Activated naive CD8-positive, alpha-beta T cell treated with anti-CD3 and anti-CD28 coated beads, Interleukin-2, amount 10 ng/mL, durations not matched to agents 7 days and 5 days (primary cell): ENCODE measurements at regions not wholly inside any gene's neighbourhood (a gene's known extent, or its start where the extent isn't known, plus 50 kb on each side); places are given as distances from the start of the nearest gene placed in this dataset.

ENCODE experiments used
- ATAC-seq: fragments of 150-1000 bp; cut with Tn5 transposase; one replicate; pipeline ENCODE4 v1.10.0; 2021; ENCODE audit warnings: low read depth, moderate library complexity
- POLR2A ChIA-PET: fragments of 350-600 bp; sonication (Branson Sonifier 250); formaldehyde crosslinking; loops from one replicate; lab custom pipeline; 2021; ENCODE audit warnings: antibody characterized with exemption; lab: Charles Lee
- DNase-seq: peaks from one replicate; pipeline ENCODE4 v3.0.0; 2021
- H3K27ac Mint-ChIP-seq: one replicate; pipeline ENCODE4 v1.8.0; 2022; ENCODE audit warnings: mild to moderate bottlenecking, mixed read lengths
- H3K27me3 Mint-ChIP-seq: one replicate; pipeline ENCODE4 v1.8.0; 2022; ENCODE audit warnings: mild to moderate bottlenecking, moderate library complexity, mixed read lengths
- H3K36me3 Mint-ChIP-seq: one replicate; pipeline ENCODE4 v1.8.0; 2021; ENCODE audit warnings: mild to moderate bottlenecking, mixed read lengths
- H3K4me1 Mint-ChIP-seq: one replicate; pipeline ENCODE4 v1.8.0; 2021; ENCODE audit warnings: mixed read lengths
- H3K4me3 Mint-ChIP-seq: one replicate; pipeline ENCODE4 v1.8.0; 2022; ENCODE audit warnings: mild to moderate bottlenecking, moderate library complexity, mixed read lengths
- H3K9me3 Mint-ChIP-seq: one replicate; pipeline ENCODE4 v1.8.0; 2021; ENCODE audit warnings: mixed read lengths

GRCh38 chr6:87949194-87949593 is 98.4 kb upstream of the SPACA1 start:
- ATAC-seq, result no peak
- POLR2A ChIA-PET, result no interaction called here
- H3K4me3 Mint-ChIP-seq, result no peak overlapping the region

GRCh38 chr6:87946669-87947068 is 101.0 kb upstream of the SPACA1 start:
- DNase-seq (no peak), ATAC-seq (no peak)
- no peaks in the 10 kb centered on the region for H3K36me3 Mint-ChIP-seq
- H3K4me1 Mint-ChIP-seq, result no peaks in the 10 kb centered on the region
- POLR2A ChIA-PET, result no interaction called here
- no peak overlapping the region for H3K4me3 Mint-ChIP-seq
- H3K27me3 Mint-ChIP-seq, result peaks cover 20% of the 10 kb centered on the region
- H3K9me3 Mint-ChIP-seq, result no peaks in the 10 kb centered on the region
- H3K27ac Mint-ChIP-seq, result no peak overlapping the region

More at GRCh38 chr6:87949194-87949593, 98.4 kb upstream of the SPACA1 start:
- no peaks in the 10 kb centered on the region for H3K4me1 Mint-ChIP-seq
- H3K9me3 Mint-ChIP-seq, result no peaks in the 10 kb centered on the region
- no peak for DNase-seq
- no peak overlapping the region for H3K27ac Mint-ChIP-seq
- H3K36me3 Mint-ChIP-seq, result no peaks in the 10 kb centered on the region
- peaks cover 9% of the 10 kb centered on the region for H3K27me3 Mint-ChIP-seq

- H3K9me3 Mint-ChIP-seq, result no peaks in the 10 kb centered on the region
- no peak for ATAC-seq
- H3K4me3 Mint-ChIP-seq, result no peak overlapping the region
- no peak overlapping the region for H3K27ac Mint-ChIP-seq
- peaks cover 27% of the 10 kb centered on the region for H3K27me3 Mint-ChIP-seq
- H3K36me3 Mint-ChIP-seq, result no peaks in the 10 kb centered on the region
- no peaks in the 10 kb centered on the region for H3K4me1 Mint-ChIP-seq
- DNase-seq, result no peak
- POLR2A ChIA-PET, result no interaction called here
Observed at GRCh38 chr6:87945966-87946365, 101.7 kb upstream of the SPACA1 start.

GRCh38 chr6:87945181-87945580 is 102.5 kb upstream of the SPACA1 start:
- no peak overlapping the region for H3K27ac Mint-ChIP-seq
- POLR2A ChIA-PET, result no interaction called here
- no peaks in the 10 kb centered on the region for H3K9me3 Mint-ChIP-seq
- DNase-seq (no peak), ATAC-seq (no peak)
- H3K4me3 Mint-ChIP-seq, result no peak overlapping the region
- peaks cover 28% of the 10 kb centered on the region for H3K27me3 Mint-ChIP-seq
- H3K4me1 Mint-ChIP-seq, result no peaks in the 10 kb centered on the region
- H3K36me3 Mint-ChIP-seq, result no peaks in the 10 kb centered on the region

GRCh38 chr6:87944541-87944954 is 103.1 kb upstream of the SPACA1 start:
- Mint-ChIP-seq H3K4me1 (no peaks in the 10 kb centered on the region), H3K9me3 (no peaks in the 10 kb centered on the region), H3K27me3 (peaks cover 29% of the 10 kb centered on the region), H3K27ac (no peak overlapping the region), H3K36me3 (no peaks in the 10 kb centered on the region), H3K4me3 (no peak overlapping the region)
- DNase-seq (no peak), ATAC-seq (no peak)
- POLR2A ChIA-PET, result no interaction called here

GRCh38 chr6:87943191-87943590 is 104.5 kb upstream of the SPACA1 start:
- Mint-ChIP-seq H3K9me3 (no peaks in the 10 kb centered on the region), H3K36me3 (no peaks in the 10 kb centered on the region), H3K27ac (no peak overlapping the region), H3K4me3 (no peak overlapping the region), H3K27me3 (peaks cover 27% of the 10 kb centered on the region), H3K4me1 (no peaks in the 10 kb centered on the region)
- no peak for ATAC-seq
- POLR2A ChIA-PET, result no interaction called here
- DNase-seq, result no peak

GRCh38 chr6:87941556-87942358 is 105.9 kb upstream of the SPACA1 start:
- no peak for ATAC-seq
- no peaks in the 10 kb centered on the region for H3K4me1 Mint-ChIP-seq
- POLR2A ChIA-PET, result no interaction called here
- H3K27me3 Mint-ChIP-seq, result peaks cover 27% of the 10 kb centered on the region
- no peak for DNase-seq
- no peaks in the 10 kb centered on the region for H3K36me3 Mint-ChIP-seq
- no peak overlapping the region for H3K4me3 Mint-ChIP-seq
- no peaks in the 10 kb centered on the region for H3K9me3 Mint-ChIP-seq
- H3K27ac Mint-ChIP-seq, result no peak overlapping the region

- ATAC-seq (no peak), DNase-seq (no peak)
- POLR2A ChIA-PET, result no interaction called here
- Mint-ChIP-seq H3K9me3 (no peaks in the 10 kb centered on the region), H3K4me3 (no peak overlapping the region), H3K4me1 (no peaks in the 10 kb centered on the region), H3K27ac (no peak overlapping the region), H3K36me3 (no peaks in the 10 kb centered on the region), H3K27me3 (peaks cover 23% of the 10 kb centered on the region)
Observed at GRCh38 chr6:87939776-87940175, 107.9 kb upstream of the SPACA1 start.

- DNase-seq (no peak), ATAC-seq (no peak)
- H3K27ac Mint-ChIP-seq, result no peak overlapping the region
- H3K27me3 Mint-ChIP-seq, result peaks cover 23% of the 10 kb centered on the region
- no peaks in the 10 kb centered on the region for H3K9me3 Mint-ChIP-seq
- H3K36me3 Mint-ChIP-seq, result no peaks in the 10 kb centered on the region
- no peak overlapping the region for H3K4me3 Mint-ChIP-seq
- POLR2A ChIA-PET, result no interaction called here
- no peaks in the 10 kb centered on the region for H3K4me1 Mint-ChIP-seq
Observed at GRCh38 chr6:87938287-87938686, 109.4 kb upstream of the SPACA1 start.

GRCh38 chr6:87936065-87936464 is 111.6 kb upstream of the SPACA1 start:
- H3K36me3 Mint-ChIP-seq, result no peaks in the 10 kb centered on the region
- peaks cover 7% of the 10 kb centered on the region for H3K27me3 Mint-ChIP-seq

GRCh38 chr6:87935196-87935595 is 112.4 kb upstream of the SPACA1 start:
- DNase-seq (no peak), ATAC-seq (no peak)
- Mint-ChIP-seq H3K4me1 (no peaks in the 10 kb centered on the region), H3K4me3 (no peak overlapping the region), H3K9me3 (no peaks in the 10 kb centered on the region), H3K36me3 (peaks cover 1% of the 10 kb centered on the region), H3K27me3 (peaks cover 4% of the 10 kb centered on the region), H3K27ac (no peak overlapping the region)
- POLR2A ChIA-PET, result no interaction called here

More at GRCh38 chr6:87936065-87936464, 111.6 kb upstream of the SPACA1 start:
- POLR2A ChIA-PET, result no interaction called here
- H3K27ac Mint-ChIP-seq, result no peak overlapping the region
- H3K4me3 Mint-ChIP-seq, result no peak overlapping the region
- ATAC-seq, result no peak
- no peaks in the 10 kb centered on the region for H3K4me1 Mint-ChIP-seq
- no peak for DNase-seq
- H3K9me3 Mint-ChIP-seq, result no peaks in the 10 kb centered on the region

GRCh38 chr6:87932361-87932760 is 115.3 kb upstream of the SPACA1 start:
- Mint-ChIP-seq H3K27me3 (peaks cover 3% of the 10 kb centered on the region), H3K27ac (no peak overlapping the region), H3K4me1 (no peaks in the 10 kb centered on the region), H3K9me3 (no peaks in the 10 kb centered on the region), H3K4me3 (no peak overlapping the region), H3K36me3 (peaks cover 1% of the 10 kb centered on the region)
- ATAC-seq (no peak), DNase-seq (no peak)
- POLR2A ChIA-PET, result no interaction called here

GRCh38 chr6:87929843-87930288 is 117.8 kb upstream of the SPACA1 start:
- ATAC-seq (peak; percentile 78), DNase-seq (peak; percentile 49)
- Mint-ChIP-seq H3K36me3 (peaks cover 1% of the 10 kb centered on the region), H3K4me3 (no peak overlapping the region), H3K9me3 (no peaks in the 10 kb centered on the region), H3K27me3 (peaks cover 4% of the 10 kb centered on the region), H3K4me1 (no peaks in the 10 kb centered on the region), H3K27ac (no peak overlapping the region)
- POLR2A ChIA-PET, result no interaction called here

GRCh38 chr6:87926687-87927086 is 121.0 kb upstream of the SPACA1 start:
- H3K27me3 Mint-ChIP-seq, result peaks cover 10% of the 10 kb centered on the region
- no peak for DNase-seq
- peaks cover 1% of the 10 kb centered on the region for H3K36me3 Mint-ChIP-seq
- ATAC-seq, result no peak
- H3K4me1 Mint-ChIP-seq, result peaks cover 2% of the 10 kb centered on the region
- H3K4me3 Mint-ChIP-seq, result no peak overlapping the region
- H3K27ac Mint-ChIP-seq, result no peak overlapping the region
- POLR2A ChIA-PET, result no interaction called here
- no peaks in the 10 kb centered on the region for H3K9me3 Mint-ChIP-seq
